Mesodermal cell (in vitro differentiated cells): ENCODE measurements at regions not wholly inside any gene's neighbourhood (a gene's known extent, or its start where the extent isn't known, plus 50 kb on each side); places are given as distances from the start of the nearest gene placed in this dataset.

Source experiments
- H3K27ac ChIP-seq: 2 replicates; pipeline ENCODE4 v1.7.0; 2013; ENCODE audit warnings: mild to moderate bottlenecking, low read depth, low read length, moderate library complexity; ENCODE audit not compliant: severe bottlenecking
- H3K36me3 ChIP-seq: 2 replicates; pipeline ENCODE4 v1.7.1; 2013; ENCODE audit warnings: mild to moderate bottlenecking, low read length, moderate library complexity; ENCODE audit not compliant: control insufficient read depth, insufficient read depth
- H3K4me1 ChIP-seq: one replicate; pipeline ENCODE4 v1.7.1; 2013; ENCODE audit warnings: mild to moderate bottlenecking, low read length; ENCODE audit not compliant: insufficient read depth, control insufficient read depth, poor library complexity, severe bottlenecking
- H3K4me3 ChIP-seq: 2 replicates; pipeline ENCODE4 v1.7.0; 2013; ENCODE audit warnings: low read length, control low read depth, mild to moderate bottlenecking; ENCODE audit not compliant: insufficient read depth, poor library complexity, severe bottlenecking; ENCODE audit errors: extremely low read depth
- H3K9me3 ChIP-seq: 2 replicates; pipeline ENCODE4 v1.7.1; 2013; ENCODE audit warnings: mild to moderate bottlenecking, low read length, moderate library complexity; ENCODE audit not compliant: control insufficient read depth
- WGBS, 2 experiments: methylation state at CpG; one replicate each; pipeline ENCODE4 v1.1.5; 2013; ENCODE audit warnings: missing lambda C conversion rate in 2 of 2; ENCODE audit not compliant: insufficient coverage in 2 of 2; 5-methylcytosine and 5-hydroxymethylcytosine counted together

GRCh38 chr9:12133416-12133815, 559.8 kb upstream of the TYRP1 start:
- H3K4me3 ChIP-seq, result no peak overlapping the region
- H3K4me1 ChIP-seq, result no peaks in the 10 kb centered on the region
- no peaks in the 10 kb centered on the region for H3K36me3 ChIP-seq
- no peaks in the 10 kb centered on the region for H3K9me3 ChIP-seq
- WGBS, 2 experiments, result no CpG with 5 or more reads among the region's 2 CpGs
- H3K27ac ChIP-seq, result no peak overlapping the region

GRCh38 chr9:12141422-12141821, 551.8 kb upstream of the TYRP1 start:
- H3K4me1 ChIP-seq, result no peaks in the 10 kb centered on the region
- no peaks in the 10 kb centered on the region for H3K36me3 ChIP-seq
- peaks cover 8% of the 10 kb centered on the region for H3K9me3 ChIP-seq
- H3K27ac ChIP-seq, result no peak overlapping the region
- H3K4me3 ChIP-seq, result no peak overlapping the region
- WGBS, 2 experiments, result no CpG with 5 or more reads among the region's 2 CpGs

DNA sequence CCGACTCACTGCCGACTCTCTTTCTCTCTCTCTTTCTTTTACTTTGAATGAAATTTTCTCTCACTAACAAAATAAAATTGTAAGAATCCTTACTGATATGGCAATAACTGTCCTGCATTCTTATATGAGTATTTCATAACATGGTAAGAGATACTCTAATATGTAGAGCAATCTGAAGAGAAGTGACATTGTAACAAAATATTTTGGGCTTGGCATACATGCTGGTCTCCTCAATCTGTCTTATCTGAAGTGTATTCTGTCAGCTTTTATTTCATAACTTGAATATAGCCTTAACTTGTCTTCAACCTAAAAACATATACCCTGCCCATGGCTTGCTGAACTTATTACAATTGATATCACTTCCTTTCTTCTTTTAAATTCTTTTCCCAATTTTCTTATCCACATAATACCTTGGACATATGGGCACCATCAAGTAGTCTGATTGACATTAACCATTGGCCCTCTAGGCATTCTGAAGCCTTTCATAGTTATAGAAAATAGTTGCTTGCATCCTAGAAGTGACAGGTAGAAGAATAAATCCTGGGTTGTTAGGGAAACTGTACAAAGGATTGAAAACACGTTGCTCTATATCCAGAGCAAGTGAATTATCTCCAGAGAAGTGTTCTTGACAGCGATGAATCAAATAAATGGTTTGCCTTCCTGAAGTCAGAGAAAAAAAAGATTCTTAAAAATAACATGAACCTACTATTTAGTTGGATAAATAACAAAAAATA, 537.6 kb upstream of the TYRP1 start:
- Histone ChIP-seq H3K36me3 (no peaks in the 10 kb centered on the region), H3K9me3 (no peaks in the 10 kb centered on the region), H3K4me3 (no peak overlapping the region), H3K27ac (no peak overlapping the region), H3K4me1 (no peaks in the 10 kb centered on the region)
- WGBS, 2 experiments, result 80% methylated on average over 1 of the region's 4 CpGs; no CpG with 5 or more reads in 1 of the 2 experiments

DNA sequence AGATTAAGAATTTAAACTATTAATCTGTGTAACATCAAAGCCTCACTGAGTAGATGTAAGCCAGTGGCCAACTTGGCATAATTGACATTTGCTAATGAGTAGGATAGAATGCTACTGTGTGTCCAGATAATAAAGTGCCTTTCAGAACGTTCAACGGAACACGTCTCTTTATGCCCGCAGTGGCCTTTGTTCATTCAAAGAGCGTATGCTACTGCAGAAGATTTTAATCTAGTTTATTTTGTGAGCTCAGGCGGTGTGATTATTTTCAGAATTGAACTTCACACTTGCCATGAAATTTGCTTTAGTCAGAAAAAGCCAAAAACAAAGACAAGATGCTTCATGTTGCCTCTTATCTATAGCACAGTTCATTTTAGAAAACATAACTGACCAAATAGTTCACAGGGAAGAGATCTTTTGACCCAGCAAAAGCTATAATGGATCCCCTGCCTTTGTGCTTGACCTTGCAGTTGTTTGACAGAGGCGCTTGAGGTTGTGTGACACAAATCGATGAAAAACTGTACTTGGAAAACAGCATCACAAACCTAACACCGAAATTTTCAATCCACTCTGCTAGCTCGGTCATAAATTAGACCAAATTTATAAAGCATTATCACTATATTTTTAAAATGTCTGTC, 530.9 kb upstream of the TYRP1 start:
- 83 to 90% methylated on average over 4 of the region's 10 CpGs for WGBS, 2 experiments
- Histone ChIP-seq H3K4me1 (no peaks in the 10 kb centered on the region), H3K4me3 (no peak overlapping the region), H3K9me3 (no peaks in the 10 kb centered on the region), H3K36me3 (no peaks in the 10 kb centered on the region), H3K27ac (no peak overlapping the region)

- no peaks in the 10 kb centered on the region for H3K9me3 ChIP-seq
- no CpG with 5 or more reads among the region's 3 CpGs for WGBS, 2 experiments
- no peaks in the 10 kb centered on the region for H3K36me3 ChIP-seq
- no peak overlapping the region for H3K4me3 ChIP-seq
- no peaks in the 10 kb centered on the region for H3K4me1 ChIP-seq
- H3K27ac ChIP-seq, result no peak overlapping the region
Measured at GRCh38 chr9:12163723-12164458, 529.3 kb upstream of the TYRP1 start.

DNA sequence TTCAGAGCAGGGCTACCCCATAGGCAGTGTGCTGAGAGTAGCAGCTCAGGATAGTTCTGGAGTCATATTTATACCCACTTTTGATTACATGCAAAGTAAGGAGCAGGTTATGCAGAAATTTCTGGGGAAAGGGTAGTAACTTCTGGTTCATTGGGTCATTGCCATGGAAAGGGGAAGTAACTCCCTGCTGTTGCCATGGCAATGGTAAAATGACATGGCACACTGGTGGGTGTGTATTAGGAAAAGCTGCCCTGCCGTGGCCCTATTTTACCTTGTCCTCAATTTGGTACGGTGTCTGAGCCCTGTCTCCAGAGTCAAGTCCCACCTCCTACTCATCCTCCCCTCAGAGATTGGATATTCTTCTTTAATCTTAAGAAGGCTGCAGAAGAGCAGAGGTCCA, 526.7 kb upstream of the TYRP1 start:
- H3K27ac ChIP-seq, result no peak overlapping the region
- H3K36me3 ChIP-seq, result no peaks in the 10 kb centered on the region
- no peaks in the 10 kb centered on the region for H3K4me1 ChIP-seq
- no peaks in the 10 kb centered on the region for H3K9me3 ChIP-seq
- WGBS, 2 experiments, result 86 to 92% methylated on average over 2 of the region's 2 CpGs
- H3K4me3 ChIP-seq, result no peak overlapping the region

DNA sequence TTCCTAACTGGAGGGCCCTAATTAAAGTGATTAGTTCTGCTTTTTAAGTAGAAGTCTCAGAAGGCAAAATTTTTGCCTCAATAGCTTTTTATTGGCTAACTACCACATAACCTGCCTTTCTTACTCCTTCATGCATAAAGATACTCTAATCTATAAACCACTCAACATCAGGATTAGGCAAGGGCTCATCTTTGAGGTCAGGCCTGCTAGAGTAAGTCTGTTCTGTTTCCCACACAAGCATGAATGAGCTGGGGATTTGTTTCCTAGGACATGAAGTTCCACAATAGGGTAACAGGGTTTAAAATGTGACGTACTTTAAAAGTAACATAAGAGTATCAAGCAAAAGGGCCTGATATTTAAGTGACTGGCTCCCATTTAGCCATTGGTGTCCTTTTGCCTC, 522.7 kb upstream of the TYRP1 start:
- H3K9me3 ChIP-seq, result no peaks in the 10 kb centered on the region
- 100% methylated on average over 1 of the region's 1 CpG; no CpG with 5 or more reads in 1 of the 2 experiments for WGBS, 2 experiments
- no peaks in the 10 kb centered on the region for H3K4me1 ChIP-seq
- H3K27ac ChIP-seq, result no peak overlapping the region
- H3K4me3 ChIP-seq, result no peak overlapping the region
- no peaks in the 10 kb centered on the region for H3K36me3 ChIP-seq

DNA sequence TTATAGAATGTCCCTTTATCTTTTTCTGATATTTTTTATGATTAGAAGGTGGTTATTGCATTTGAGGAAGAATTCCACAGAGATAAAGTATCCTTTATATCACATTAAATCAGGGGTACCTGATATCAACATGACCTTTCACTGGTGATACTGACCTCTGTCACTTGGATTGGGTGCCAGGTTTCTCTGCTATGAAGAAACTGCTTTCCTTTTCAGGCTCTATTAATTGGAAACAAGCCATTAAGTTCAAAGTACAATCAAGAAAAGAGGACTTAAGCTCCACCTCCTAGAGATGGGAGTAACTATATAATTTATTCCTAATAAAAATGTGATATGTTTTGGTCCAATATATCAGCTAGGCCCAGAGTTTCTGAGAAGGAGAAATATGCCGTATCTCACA, 514.6 kb upstream of the TYRP1 start:
- no CpG with 5 or more reads among the region's 1 CpG for WGBS, 2 experiments
- H3K36me3 ChIP-seq, result no peaks in the 10 kb centered on the region
- no peak overlapping the region for H3K27ac ChIP-seq
- no peaks in the 10 kb centered on the region for H3K4me1 ChIP-seq
- H3K9me3 ChIP-seq, result no peaks in the 10 kb centered on the region
- no peak overlapping the region for H3K4me3 ChIP-seq

DNA sequence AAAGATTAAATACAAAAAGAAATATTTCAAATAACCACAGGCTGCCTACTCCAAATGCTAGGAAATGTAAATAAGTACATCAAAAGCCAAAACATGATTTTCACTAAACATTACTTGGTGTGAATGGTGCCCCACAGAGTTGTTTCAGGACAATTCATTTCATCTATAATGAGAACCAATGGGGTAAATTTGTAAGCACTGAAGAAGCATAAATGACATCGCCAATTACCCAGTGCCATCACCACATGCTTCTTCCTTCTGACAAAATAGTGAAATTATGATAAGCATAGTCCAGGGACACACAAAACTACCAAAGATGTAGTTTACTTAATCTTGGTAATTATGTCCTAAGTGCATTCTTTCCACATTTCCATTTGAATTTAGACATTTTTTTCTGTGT, 510.4 kb upstream of the TYRP1 start:
- Histone ChIP-seq H3K4me1 (no peaks in the 10 kb centered on the region), H3K36me3 (no peaks in the 10 kb centered on the region), H3K4me3 (no peak overlapping the region), H3K27ac (no peak overlapping the region), H3K9me3 (no peaks in the 10 kb centered on the region)
- no CpG with 5 or more reads among the region's 1 CpG for whole genome bisulfite sequencing, 2 experiments

DNA sequence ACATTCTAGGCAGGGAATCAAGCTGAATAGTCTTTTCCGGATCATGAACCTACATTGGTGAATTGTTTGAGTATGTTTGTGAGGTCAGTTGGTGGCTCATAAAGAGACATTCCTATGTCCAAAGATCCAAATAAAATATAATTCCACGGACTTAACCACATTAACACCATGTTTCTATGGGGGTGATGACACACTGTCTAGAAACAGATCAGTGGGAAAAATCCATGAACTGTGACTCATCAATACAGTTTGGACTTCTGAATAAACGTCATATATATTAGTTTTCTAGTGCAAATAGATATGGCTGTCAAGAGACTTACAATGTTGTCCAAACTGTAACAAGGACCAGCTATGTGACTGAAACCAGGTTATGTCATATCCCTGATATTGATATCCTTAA, 509.9 kb upstream of the TYRP1 start:
- H3K27ac ChIP-seq, result no peak overlapping the region
- H3K4me1 ChIP-seq, result no peaks in the 10 kb centered on the region
- 78% methylated on average over 1 of the region's 3 CpGs; no CpG with 5 or more reads in 1 of the 2 experiments for WGBS, 2 experiments
- no peaks in the 10 kb centered on the region for H3K36me3 ChIP-seq
- H3K4me3 ChIP-seq, result no peak overlapping the region
- H3K9me3 ChIP-seq, result no peaks in the 10 kb centered on the region
